GM13977 (cell line): ENCODE measurements at regions not wholly inside any gene's neighbourhood (a gene's known extent, or its start where the extent isn't known, plus 50 kb on each side); places are given as distances from the start of the nearest gene placed in this dataset.

ENCODE experiments used
- DNase-seq: peaks from one replicate; pipeline ENCODE4 v3.0.0; 2012; ENCODE audit warnings: low spot score
- CTCF ChIP-seq: IDR thresholded peaks from 2 replicates; pipeline ENCODE4 v1.5.1; 2012; ENCODE audit warnings: mild to moderate bottlenecking, control low read depth; ENCODE audit not compliant: insufficient read depth; ENCODE audit errors: extremely low read depth, missing control alignments
- in situ Hi-C: fragments of 300-500 bp; cut with MboI; formaldehyde crosslinking; loops from one replicate; pipeline ENCODE4 v1.12.0; 2022; ENCODE audit warnings: low sequenced_read_pairs, low pct_unique_long_range_greater_than_20kb, mixed read lengths, inconsistent platforms; ENCODE audit not compliant: unreplicated experiment

GRCh38 chr1:60823151-60823550 is 259.2 kb upstream of the NFIA start:
- in situ Hi-C loops, result no loop called here
- no peak for DNase-seq

GRCh38 chr1:60822252-60822651 is 260.1 kb upstream of the NFIA start:
- in situ Hi-C loops, result no loop called here
- DNase-seq, result no peak
- no peak for TF ChIP-seq CTCF

More at GRCh38 chr1:60823151-60823550, 259.2 kb upstream of the NFIA start:
- no peak for TF ChIP-seq CTCF

- DNase-seq, result no peak
- in situ Hi-C loops, result no loop called here
- TF ChIP-seq CTCF, result no peak
Measured at GRCh38 chr1:60821156-60821555, 261.2 kb upstream of the NFIA start.

GRCh38 chr1:60818969-60819701 is 263.2 kb upstream of the NFIA start:
- no peak for DNase-seq
- in situ Hi-C loops, result no loop called here
- TF ChIP-seq CTCF, result no peak

- no peak for DNase-seq
- in situ Hi-C loops, result no loop called here
- no peak for TF ChIP-seq CTCF
Measured at GRCh38 chr1:60813071-60813470, 269.3 kb upstream of the NFIA start.

- in situ Hi-C loops, result no loop called here
- no peak for TF ChIP-seq CTCF
- DNase-seq, result no peak
Measured at GRCh38 chr1:60809204-60809980, 273.0 kb upstream of the NFIA start.
